GOT3 (cell line): ENCODE measurements at regions not wholly inside any gene's neighbourhood (a gene's known extent, or its start where the extent isn't known, plus 50 kb on each side); places are given as distances from the start of the nearest gene placed in this dataset.

Source experiments
- DNase-seq: peaks from one replicate; lab custom pipeline; 2025; ENCODE audit warnings: mixed read lengths; lab: John Stamatoyannopoulos, UW

GRCh38 chr4:3343358-3343757 lies 50.5 kb downstream of the RGS12 start:
- no peak for DNase-seq

- no peak for DNase-seq
These were observed 51.3 kb downstream of the RGS12 start for GRCh38 chr4:3344104-3344503.

GRCh38 chr4:3344596-3344995 lies 51.8 kb downstream of the RGS12 start:
- no peak for DNase-seq

GRCh38 chr4:3345384-3345783 lies 52.6 kb downstream of the RGS12 start:
- DNase-seq: no peak

- DNase-seq: no peak
These were observed 53.3 kb downstream of the RGS12 start for GRCh38 chr4:3346146-3346545.

- no peak for DNase-seq
These were observed 55.0 kb downstream of the RGS12 start for GRCh38 chr4:3347871-3348270.

- no peak for DNase-seq
These were observed 55.8 kb downstream of the RGS12 start for GRCh38 chr4:3348621-3349020.

- no peak for DNase-seq
These were observed 56.3 kb downstream of the RGS12 start for GRCh38 chr4:3349116-3349515.

- no peak for DNase-seq
These were observed 59.2 kb downstream of the RGS12 start for GRCh38 chr4:3351997-3352396.

GRCh38 chr4:3352505-3352904 lies 59.7 kb downstream of the RGS12 start:
- no peak for DNase-seq

- DNase-seq: no peak
These were observed 60.2 kb downstream of the RGS12 start for GRCh38 chr4:3352941-3353594.

- DNase-seq: no peak
These were observed 61.1 kb downstream of the RGS12 start for GRCh38 chr4:3353752-3354454.

- DNase-seq: no peak
These were observed 61.6 kb downstream of the RGS12 start for GRCh38 chr4:3354455-3354811.

- no peak for DNase-seq
These were observed 62.5 kb downstream of the RGS12 start for GRCh38 chr4:3355266-3355748.

GRCh38 chr4:3358656-3359055 lies 65.8 kb downstream of the RGS12 start:
- no peak for DNase-seq

- no peak for DNase-seq
These were observed 68.0 kb downstream of the RGS12 start for GRCh38 chr4:3360777-3361176.

GRCh38 chr4:3361406-3361805 lies 68.6 kb downstream of the RGS12 start:
- no peak for DNase-seq

- no peak for DNase-seq
These were observed 69.1 kb downstream of the RGS12 start for GRCh38 chr4:3361896-3362295.

- DNase-seq: no peak
These were observed 69.8 kb downstream of the RGS12 start for GRCh38 chr4:3362431-3363287.

GRCh38 chr4:3363411-3364141 lies 70.8 kb downstream of the RGS12 start:
- no peak for DNase-seq

GRCh38 chr4:3364199-3364598 lies 71.4 kb downstream of the RGS12 start:
- DNase-seq: no peak

- DNase-seq: no peak
These were observed 72.0 kb downstream of the RGS12 start for GRCh38 chr4:3364634-3365314.
